NCI-H460 (cell line): ENCODE measurements at regions not wholly inside any gene's neighbourhood (a gene's known extent, or its start where the extent isn't known, plus 50 kb on each side); places are given as distances from the start of the nearest gene placed in this dataset.

Source experiments
- DNase-seq: peaks from one replicate; pipeline ENCODE4 v3.0.0-alpha.2; 2016; ENCODE audit warnings: low read depth; ENCODE audit errors: extremely low read depth

- no peak for DNase-seq
Observed at GRCh38 chr2:191738003-191738402, 60.1 kb downstream of the NABP1 start.

- DNase-seq: no peak
Observed at GRCh38 chr2:191738667-191739066, 60.7 kb downstream of the NABP1 start.

GRCh38 chr2:191739194-191739593, 61.3 kb downstream of the NABP1 start:
- DNase-seq: no peak

- no peak for DNase-seq
Observed at GRCh38 chr2:191740016-191740419, 62.1 kb downstream of the NABP1 start.

GRCh38 chr2:191740759-191741158, 62.8 kb downstream of the NABP1 start:
- DNase-seq: no peak

GRCh38 chr2:191746346-191747169, 68.6 kb downstream of the NABP1 start:
- no peak for DNase-seq

- DNase-seq: no peak
Observed at GRCh38 chr2:191747170-191747530, 69.2 kb downstream of the NABP1 start.

GRCh38 chr2:191748059-191748461, 70.1 kb downstream of the NABP1 start:
- DNase-seq: no peak

GRCh38 chr2:191748528-191749180, 70.7 kb downstream of the NABP1 start:
- no peak for DNase-seq

- DNase-seq: no peak
Observed at GRCh38 chr2:191749181-191749540, 71.2 kb downstream of the NABP1 start.

GRCh38 chr2:191754103-191754502, 76.2 kb downstream of the NABP1 start:
- no peak for DNase-seq

- no peak for DNase-seq
Observed at GRCh38 chr2:191756761-191757160, 78.8 kb downstream of the NABP1 start.

- no peak for DNase-seq
Observed at GRCh38 chr2:191757208-191757607, 79.3 kb downstream of the NABP1 start.

- DNase-seq: peak; percentile 81
Observed at GRCh38 chr2:191758518-191759507, 80.9 kb downstream of the NABP1 start.

GRCh38 chr2:191759680-191760079, 81.7 kb downstream of the NABP1 start:
- DNase-seq: no peak

- DNase-seq: no peak
Observed at GRCh38 chr2:191760655-191761262, 82.8 kb downstream of the NABP1 start.

- no peak for DNase-seq
Observed at GRCh38 chr2:191773136-191773535, 73.8 kb downstream of the CAVIN2 start.

- no peak for DNase-seq
Observed at GRCh38 chr2:191777351-191777750, 69.5 kb downstream of the CAVIN2 start.

GRCh38 chr2:191778041-191778440, 68.8 kb downstream of the CAVIN2 start:
- no peak for DNase-seq

- DNase-seq: no peak
Observed at GRCh38 chr2:191782351-191782750, 64.5 kb downstream of the CAVIN2 start.

- DNase-seq: no peak
Observed at GRCh38 chr2:191783416-191783815, 63.5 kb downstream of the CAVIN2 start.
